GM23338 (cell line): ENCODE measurements at regions not wholly inside any gene's neighbourhood (a gene's known extent, or its start where the extent isn't known, plus 50 kb on each side); places are given as distances from the start of the nearest gene placed in this dataset.

Source experiments
- ATAC-seq: fragments of 200-7000 bp; cut with Tn5 transposase; 3 replicates; pipeline ENCODE4 v1.9.1; 2020
- DNase-seq: peaks from one replicate; pipeline ENCODE4 v3.0.0-alpha.2; 2015; ENCODE audit warnings: low spot score
- H2AFZ ChIP-seq: fragments of 200-600 bp; sonication (generic); 2 replicates; pipeline ENCODE4 v1.8.0; 2016; ENCODE audit warnings: antibody characterized with exemption, mild to moderate bottlenecking, moderate library complexity
- H3F3A ChIP-seq: fragments of 200-600 bp; sonication (generic); replicated peaks from 2 replicates; pipeline ENCODE4 v1.8.0; 2017; ENCODE audit warnings: antibody characterized with exemption, mixed run types, low read depth
- H3K27ac ChIP-seq: fragments of 200-600 bp; sonication (generic); 2 replicates; pipeline ENCODE4 v1.6.1; 2016; ENCODE audit warnings: low read depth
- H3K27me3 ChIP-seq: fragments of 200-600 bp; sonication (generic); 2 replicates; pipeline ENCODE4 v1.8.0; 2016; ENCODE audit warnings: mild to moderate bottlenecking, mixed run types, moderate library complexity; ENCODE audit not compliant: insufficient read depth
- H3K36me3 ChIP-seq: fragments of 200-600 bp; sonication (generic); 2 replicates; pipeline ENCODE4 v1.8.0; 2016; ENCODE audit warnings: mild to moderate bottlenecking; ENCODE audit not compliant: insufficient read depth
- H3K4me1 ChIP-seq: fragments of 200-600 bp; sonication (generic); 2 replicates; pipeline ENCODE4 v1.8.0; 2016; ENCODE audit warnings: mild to moderate bottlenecking, moderate library complexity; ENCODE audit not compliant: insufficient read depth
- H3K4me2 ChIP-seq: fragments of 200-600 bp; sonication (generic); 2 replicates; pipeline ENCODE4 v1.7.1; 2017; ENCODE audit warnings: mixed run types
- H3K4me3 ChIP-seq: fragments of 200-600 bp; sonication (generic); 2 replicates; pipeline ENCODE4 v1.6.1; 2016; ENCODE audit warnings: mixed run types
- H3K79me2 ChIP-seq: fragments of 200-600 bp; sonication (generic); replicated peaks from 2 replicates; pipeline ENCODE4 v1.8.0; 2017; ENCODE audit warnings: mild to moderate bottlenecking; ENCODE audit not compliant: insufficient read depth
- H3K9me2 ChIP-seq: fragments of 200-600 bp; sonication (generic); 2 replicates; pipeline ENCODE4 v1.8.0; 2017; ENCODE audit not compliant: insufficient read depth
- H4K20me1 ChIP-seq: fragments of 200-600 bp; sonication (generic); replicated peaks from 2 replicates; pipeline ENCODE4 v1.8.0; 2017; ENCODE audit warnings: mild to moderate bottlenecking; ENCODE audit not compliant: insufficient read depth
- H3K27ac Mint-ChIP-seq: 2 replicates; pipeline ENCODE4 v1.8.0; 2020; ENCODE audit warnings: inconsistent platforms, mild to moderate bottlenecking, moderate library complexity, mixed read lengths
- H3K27me3 Mint-ChIP-seq: 3 replicates; pipeline ENCODE4 v1.8.0; 2022; ENCODE audit warnings: low read depth, mild to moderate bottlenecking, moderate library complexity, mixed read lengths, inconsistent platforms; ENCODE audit not compliant: insufficient read depth, poor library complexity
- H3K36me3 Mint-ChIP-seq: 3 replicates; pipeline ENCODE4 v1.8.0; 2021; ENCODE audit warnings: low read depth, mild to moderate bottlenecking, inconsistent platforms, moderate library complexity, mixed read lengths
- H3K4me1 Mint-ChIP-seq: 3 replicates; pipeline ENCODE4 v1.8.0; 2020; ENCODE audit warnings: mild to moderate bottlenecking, inconsistent platforms, mixed read lengths
- H3K4me3 Mint-ChIP-seq: 3 replicates; pipeline ENCODE4 v1.8.0; 2021; ENCODE audit warnings: moderate library complexity, mild to moderate bottlenecking, inconsistent platforms, mixed read lengths
- H3K9me3 Mint-ChIP-seq: 3 replicates; pipeline ENCODE4 v1.8.0; 2020; ENCODE audit warnings: moderate library complexity, mild to moderate bottlenecking, inconsistent platforms, mixed read lengths
- EZH2phosphoT487 ChIP-seq: fragments of 200-600 bp; sonication (generic); IDR thresholded peaks from one replicate; pipeline ENCODE4 v1.8.1; 2018; ENCODE audit warnings: antibody characterized with exemption; ENCODE audit not compliant: unreplicated experiment
- JUNB ChIP-seq: IDR thresholded peaks from one replicate; pipeline ENCODE4 v1.6.1; 2016; ENCODE audit warnings: antibody characterized with exemption; ENCODE audit not compliant: unreplicated experiment
- POLR2AphosphoS5 ChIP-seq: IDR thresholded peaks from 2 replicates; pipeline ENCODE4 v1.6.1; 2016; ENCODE audit warnings: antibody characterized with exemption, low read depth
- STAT1 ChIP-seq: IDR thresholded peaks from one replicate; pipeline ENCODE4 v1.6.1; 2016; ENCODE audit warnings: antibody characterized with exemption; ENCODE audit not compliant: unreplicated experiment
- ZNF114 ChIP-seq: fragments of 250-450 bp; sonication (Bioruptor Pico); IDR thresholded peaks from 2 replicates; pipeline ENCODE4 v1.5.0; 2020; ENCODE audit warnings: mild to moderate bottlenecking, moderate library complexity
- ZNF331 ChIP-seq: fragments of 250-450 bp; sonication (Bioruptor Pico); IDR thresholded peaks from 2 replicates; pipeline ENCODE4 v1.5.0; 2020; ENCODE audit warnings: low read depth, mild to moderate bottlenecking, moderate library complexity
- ZNF462 ChIP-seq: fragments of 250-450 bp; sonication (Bioruptor Pico); IDR thresholded peaks from 2 replicates; pipeline ENCODE4 v1.5.0; 2020; ENCODE audit warnings: mild to moderate bottlenecking, moderate library complexity
- TF ChIP-seq, protein P1 (sequence below), 2 experiments: fragments of 200-600 bp in 1 of 2; sonication (generic) in 1 of 2; conservative IDR thresholded peaks; 2 replicates each; pipeline versions ENCODE4 v1.5.1 to v1.6.1; 2016 to 2017; ENCODE audit warnings: antibody characterized with exemption in 2 of 2, low read depth in 2 of 2, mild to moderate bottlenecking in 2 of 2, moderate library complexity in 1 of 2

GRCh38 chr12:87171356-87171755 is 857.8 kb downstream of the C12orf50 start (continued):
- TF ChIP-seq ZNF462 (CRISPR knock-in tag) (no peak), STAT1 (no peak), ZNF114 (CRISPR knock-in tag) (no peak), EZH2phosphoT487 (no peak)

DNA sequence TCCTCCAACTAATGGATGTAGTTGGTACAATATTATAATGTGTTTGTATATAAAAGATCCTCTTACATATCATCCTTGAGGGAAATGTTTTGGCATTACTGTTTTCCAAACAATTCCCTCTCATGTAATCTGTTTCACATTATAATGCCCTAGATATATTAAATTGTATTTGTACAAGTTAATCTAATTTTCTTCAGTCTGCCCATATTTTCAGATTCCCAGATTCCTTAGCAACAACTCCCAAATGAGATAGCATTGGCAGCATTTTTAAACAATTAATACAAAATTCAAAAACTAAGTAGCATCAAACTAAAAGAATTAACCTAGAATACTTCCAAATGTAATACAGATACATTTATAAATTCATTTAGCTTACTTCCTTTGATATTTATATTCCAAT is 860.2 kb downstream of the C12orf50 start:
- Mint-ChIP-seq H3K36me3 (peaks cover 33% of the 10 kb centered on the region), H3K4me1 (no peaks in the 10 kb centered on the region; the same call in 2 of the 3 replicates), H3K27ac (no peak overlapping the region), H3K4me3 (no peak overlapping the region), H3K27me3 (peaks cover 2% of the 10 kb centered on the region), H3K9me3 (peaks cover 50% of the 10 kb centered on the region)
- DNase-seq = no peak
- no peaks in the 10 kb centered on the region for H3K27me3 ChIP-seq
- no peaks in the 10 kb centered on the region for H3F3A ChIP-seq
- no peak for ATAC-seq
- peaks cover 12% of the 10 kb centered on the region for H3K36me3 ChIP-seq
- H3K9me2 ChIP-seq = peaks cover 5% of the 10 kb centered on the region; the same call in 1 of the 2 replicates
- no peaks in the 10 kb centered on the region for H4K20me1 ChIP-seq
- H3K4me2 ChIP-seq = no peak overlapping the region
- no peak overlapping the region for H2AFZ ChIP-seq
- H3K27ac ChIP-seq = no peak overlapping the region
- no peaks in the 10 kb centered on the region for H3K4me1 ChIP-seq
- no peak overlapping the region for H3K4me3 ChIP-seq
- H3K79me2 ChIP-seq = no peaks in the 10 kb centered on the region
- TF ChIP-seq ZNF462 (CRISPR knock-in tag) (no peak), STAT1 (no peak), POLR2AphosphoS5 (no peak), ZNF331 (CRISPR knock-in tag) (no peak), JUNB (no peak)
- TF ChIP-seq, protein P1, sequence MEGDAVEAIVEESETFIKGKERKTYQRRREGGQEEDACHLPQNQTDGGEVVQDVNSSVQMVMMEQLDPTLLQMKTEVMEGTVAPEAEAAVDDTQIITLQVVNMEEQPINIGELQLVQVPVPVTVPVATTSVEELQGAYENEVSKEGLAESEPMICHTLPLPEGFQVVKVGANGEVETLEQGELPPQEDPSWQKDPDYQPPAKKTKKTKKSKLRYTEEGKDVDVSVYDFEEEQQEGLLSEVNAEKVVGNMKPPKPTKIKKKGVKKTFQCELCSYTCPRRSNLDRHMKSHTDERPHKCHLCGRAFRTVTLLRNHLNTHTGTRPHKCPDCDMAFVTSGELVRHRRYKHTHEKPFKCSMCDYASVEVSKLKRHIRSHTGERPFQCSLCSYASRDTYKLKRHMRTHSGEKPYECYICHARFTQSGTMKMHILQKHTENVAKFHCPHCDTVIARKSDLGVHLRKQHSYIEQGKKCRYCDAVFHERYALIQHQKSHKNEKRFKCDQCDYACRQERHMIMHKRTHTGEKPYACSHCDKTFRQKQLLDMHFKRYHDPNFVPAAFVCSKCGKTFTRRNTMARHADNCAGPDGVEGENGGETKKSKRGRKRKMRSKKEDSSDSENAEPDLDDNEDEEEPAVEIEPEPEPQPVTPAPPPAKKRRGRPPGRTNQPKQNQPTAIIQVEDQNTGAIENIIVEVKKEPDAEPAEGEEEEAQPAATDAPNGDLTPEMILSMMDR (conservative IDR thresholded peaks at IDR 0.05; ENCODE audit: low read depth in 2 of 2) = no peak
